HG03097 (cell line): ENCODE measurements at regions not wholly inside any gene's neighbourhood (a gene's known extent, or its start where the extent isn't known, plus 50 kb on each side); places are given as distances from the start of the nearest gene placed in this dataset.
"Not testable (repeated sequence)": the region's sequence is repeated elsewhere in the genome, so short reads cannot be mapped to it uniquely, and the experiment has no call there.

Experiments used
- ATAC-seq: cut with Tn5 transposase; IDR thresholded peaks from one replicate; pipeline ENCODE4 v1.9.1; 2021; ENCODE audit not compliant: unreplicated experiment, low FRiP score

- no peak for ATAC-seq
Measured at GRCh38 chr20:50453533-50454244, 56.5 kb upstream of the PTPN1 start.

- not testable (repeated sequence) for ATAC-seq
Measured at GRCh38 chr20:50455245-50455644, 54.9 kb upstream of the PTPN1 start.

DNA sequence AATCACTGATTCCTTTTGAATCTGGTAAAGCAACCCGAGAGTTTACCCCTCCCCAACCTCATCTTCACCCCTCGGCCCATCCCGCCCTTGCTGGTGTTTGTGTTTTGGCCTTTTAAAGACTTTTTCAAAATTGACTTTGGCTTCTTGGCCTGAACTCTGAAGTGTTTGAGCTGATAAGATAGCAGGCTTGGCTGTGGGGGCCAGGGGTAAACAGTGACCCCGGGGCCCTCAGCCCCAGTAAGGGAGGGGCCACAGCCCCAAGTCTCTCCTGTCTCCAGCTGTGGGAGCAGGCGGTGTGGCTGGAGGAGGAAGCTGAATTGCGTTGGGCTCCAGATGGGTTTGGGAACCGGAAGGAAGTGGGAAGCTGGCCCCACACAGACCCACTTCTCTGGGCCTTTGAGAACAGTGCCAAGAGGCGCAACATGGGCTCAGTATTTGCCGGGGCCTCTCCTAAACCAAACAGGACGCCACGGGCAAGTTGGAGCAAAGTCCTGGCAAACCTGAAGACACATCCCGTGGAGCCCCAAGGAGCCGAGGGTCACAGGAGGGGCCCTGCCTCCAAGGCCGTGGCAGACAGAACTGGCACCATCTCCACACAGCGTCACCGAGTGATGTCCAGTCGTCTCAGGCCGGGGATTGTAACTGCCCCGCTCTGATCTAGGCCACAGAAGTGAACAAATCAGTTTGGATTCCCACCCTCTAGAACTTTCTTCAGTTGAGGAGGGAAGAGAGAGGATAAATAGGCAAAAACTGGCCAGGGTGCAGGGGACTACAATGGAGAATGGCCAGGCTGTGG is 54.3 kb upstream of the PTPN1 start:
- ATAC-seq = no peak

- no peak for ATAC-seq
Measured at GRCh38 chr20:50456452-50457324, 53.5 kb upstream of the PTPN1 start.

GRCh38 chr20:50459124-50459918 is 50.9 kb upstream of the PTPN1 start:
- ATAC-seq = no peak

GRCh38 chr20:50460115-50460607 is 50.0 kb upstream of the PTPN1 start:
- ATAC-seq = no peak
